Activated T-cell treated with anti-CD3 and anti-CD28 coated beads, Interleukin-2, amount 50 U/mL, for 48 hours (primary cell): ENCODE measurements at regions not wholly inside any gene's neighbourhood (a gene's known extent, or its start where the extent isn't known, plus 50 kb on each side); places are given as distances from the start of the nearest gene placed in this dataset.

Experiments used
- DNase-seq, 2 experiments: peaks; one replicate each; pipeline ENCODE4 v3.0.0-alpha.2; 2020

GRCh38 chr21:27451116-27451515, 484.2 kb upstream of the ADAMTS5 start:
- no peak for DNase-seq

GRCh38 chr21:27450216-27450615, 483.3 kb upstream of the ADAMTS5 start:
- DNase-seq: no peak

- DNase-seq: no peak
Observed at GRCh38 chr21:27448960-27449359, 482.1 kb upstream of the ADAMTS5 start.

GRCh38 chr21:27447843-27448242, 481.0 kb upstream of the ADAMTS5 start:
- no peak for DNase-seq

- DNase-seq: no peak
Observed at GRCh38 chr21:27429710-27430341, 462.9 kb upstream of the ADAMTS5 start.

GRCh38 chr21:27426196-27426595, 459.3 kb upstream of the ADAMTS5 start:
- DNase-seq: no peak

GRCh38 chr21:27425574-27425973, 458.7 kb upstream of the ADAMTS5 start:
- DNase-seq: no peak

- no peak for DNase-seq
Observed at GRCh38 chr21:27425172-27425571, 458.3 kb upstream of the ADAMTS5 start.

GRCh38 chr21:27424601-27425000, 457.7 kb upstream of the ADAMTS5 start:
- DNase-seq: no peak

- no peak for DNase-seq
Observed at GRCh38 chr21:27423906-27424595, 457.2 kb upstream of the ADAMTS5 start.

GRCh38 chr21:27423038-27423437, 456.1 kb upstream of the ADAMTS5 start:
- no peak for DNase-seq

- no peak for DNase-seq
Observed at GRCh38 chr21:27422435-27422834, 455.5 kb upstream of the ADAMTS5 start.

GRCh38 chr21:27421654-27422053, 454.8 kb upstream of the ADAMTS5 start:
- DNase-seq: no peak

- DNase-seq: no peak
Observed at GRCh38 chr21:27419153-27419552, 452.3 kb upstream of the ADAMTS5 start.

- DNase-seq: no peak
Observed at GRCh38 chr21:27418346-27418745, 451.5 kb upstream of the ADAMTS5 start.

- no peak for DNase-seq
Observed at GRCh38 chr21:27412530-27412929, 445.6 kb upstream of the ADAMTS5 start.

GRCh38 chr21:27408826-27409225, 441.9 kb upstream of the ADAMTS5 start:
- no peak for DNase-seq

- no peak for DNase-seq
Observed at GRCh38 chr21:27407271-27407670, 440.4 kb upstream of the ADAMTS5 start.

- no peak for DNase-seq
Observed at GRCh38 chr21:27406300-27407009, 439.6 kb upstream of the ADAMTS5 start.

GRCh38 chr21:27403011-27403410, 436.1 kb upstream of the ADAMTS5 start:
- DNase-seq: no peak

GRCh38 chr21:27400045-27400444, 433.2 kb upstream of the ADAMTS5 start:
- no peak for DNase-seq

GRCh38 chr21:27397578-27397977, 430.7 kb upstream of the ADAMTS5 start:
- DNase-seq: no peak

GRCh38 chr21:27393726-27394125, 426.8 kb upstream of the ADAMTS5 start:
- no peak for DNase-seq

GRCh38 chr21:27391990-27392389, 425.1 kb upstream of the ADAMTS5 start:
- no peak for DNase-seq
